ENCODE measurements at regions not wholly inside any gene's neighbourhood (a gene's known extent, or its start where the extent isn't known, plus 50 kb on each side); places are given as distances from the start of the nearest gene placed in this dataset.

- H3K79me2 ChIP-seq (ENCODE audit: low read depth): no peaks in the 10 kb centered on the region
- no peak for TF ChIP-seq EZH2 (IDR thresholded peaks at IDR 0.05; ENCODE audit: low read depth)
- TF ChIP-seq, protein P1, sequence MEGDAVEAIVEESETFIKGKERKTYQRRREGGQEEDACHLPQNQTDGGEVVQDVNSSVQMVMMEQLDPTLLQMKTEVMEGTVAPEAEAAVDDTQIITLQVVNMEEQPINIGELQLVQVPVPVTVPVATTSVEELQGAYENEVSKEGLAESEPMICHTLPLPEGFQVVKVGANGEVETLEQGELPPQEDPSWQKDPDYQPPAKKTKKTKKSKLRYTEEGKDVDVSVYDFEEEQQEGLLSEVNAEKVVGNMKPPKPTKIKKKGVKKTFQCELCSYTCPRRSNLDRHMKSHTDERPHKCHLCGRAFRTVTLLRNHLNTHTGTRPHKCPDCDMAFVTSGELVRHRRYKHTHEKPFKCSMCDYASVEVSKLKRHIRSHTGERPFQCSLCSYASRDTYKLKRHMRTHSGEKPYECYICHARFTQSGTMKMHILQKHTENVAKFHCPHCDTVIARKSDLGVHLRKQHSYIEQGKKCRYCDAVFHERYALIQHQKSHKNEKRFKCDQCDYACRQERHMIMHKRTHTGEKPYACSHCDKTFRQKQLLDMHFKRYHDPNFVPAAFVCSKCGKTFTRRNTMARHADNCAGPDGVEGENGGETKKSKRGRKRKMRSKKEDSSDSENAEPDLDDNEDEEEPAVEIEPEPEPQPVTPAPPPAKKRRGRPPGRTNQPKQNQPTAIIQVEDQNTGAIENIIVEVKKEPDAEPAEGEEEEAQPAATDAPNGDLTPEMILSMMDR (conservative IDR thresholded peaks at IDR 0.05): no peak
- no peaks in the 10 kb centered on the region for H3K9me3 ChIP-seq (ENCODE audit: insufficient read depth, low read depth)
- H3K9me2 ChIP-seq (ENCODE audit: insufficient read depth): no peaks in the 10 kb centered on the region
- intact Hi-C loops (cut with micrococcal nuclease; ENCODE audit: unreplicated experiment): no loop called here
- H3K27ac ChIP-seq: no peak overlapping the region
- no peak for DNase-seq
- CTCF ChIA-PET: no interaction called here
- no peaks in the 10 kb centered on the region for H3K4me1 ChIP-seq (replicated peaks; ENCODE audit: insufficient read depth)
- H3K4me3 ChIP-seq: no peak overlapping the region
- BruUV-seq (replicated peaks): no TSS peak
- H3K36me3 ChIP-seq (ENCODE audit: low read depth): no peaks in the 10 kb centered on the region
- POLR2A ChIA-PET (ENCODE audit: unreplicated experiment): no interaction called here
- no peaks in the 10 kb centered on the region for H3K27me3 ChIP-seq (ENCODE audit: insufficient read depth, low read depth)
- no peak overlapping the region for H3K4me2 ChIP-seq
- no peaks in the 10 kb centered on the region for H3F3A ChIP-seq (ENCODE audit: insufficient read depth, low read depth)
- no peaks in the 10 kb centered on the region for H4K20me1 ChIP-seq (ENCODE audit: insufficient read depth)
- H2AFZ ChIP-seq: no peak overlapping the region
Measured at GRCh38 chr11:23429569-23429968, 569.3 kb upstream of the CCDC179 start.

DNA sequence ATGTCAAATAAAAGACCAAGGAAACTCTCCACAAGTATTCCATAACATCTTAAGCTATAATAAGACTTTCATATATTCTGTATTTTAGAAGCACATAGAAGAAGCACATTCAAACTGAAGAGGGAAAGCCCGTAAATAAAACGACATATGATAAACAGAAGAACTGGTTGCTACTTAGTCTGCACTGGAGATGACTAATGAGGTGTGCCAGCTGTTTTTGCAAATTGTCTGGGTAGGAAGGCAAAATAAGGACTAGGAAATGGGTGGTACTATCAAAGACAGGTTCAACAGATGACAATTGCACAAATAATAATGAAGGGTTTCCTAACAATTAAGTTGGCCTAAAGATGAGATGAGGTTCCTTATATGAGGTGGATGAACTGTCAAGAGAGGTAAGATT, 593.2 kb upstream of the CCDC179 start:
- no peak for DNase-seq
- ChIA-PET CTCF (no interaction called here), POLR2A (ENCODE audit: unreplicated experiment) (no interaction called here)
- H3K4me1 ChIP-seq (replicated peaks; ENCODE audit: insufficient read depth): no peaks in the 10 kb centered on the region
- BruUV-seq (replicated peaks): no TSS peak
- TF ChIP-seq, protein P1 (conservative IDR thresholded peaks at IDR 0.05): no peak
- TF ChIP-seq EZH2 (IDR thresholded peaks at IDR 0.05; ENCODE audit: low read depth): no peak
- intact Hi-C loops (cut with micrococcal nuclease; ENCODE audit: unreplicated experiment): no loop called here
- no peaks in the 10 kb centered on the region for H3K9me3 ChIP-seq (ENCODE audit: insufficient read depth, low read depth)
- no peaks in the 10 kb centered on the region for H3K9me2 ChIP-seq (ENCODE audit: insufficient read depth)
- no peaks in the 10 kb centered on the region for H3K27me3 ChIP-seq (ENCODE audit: insufficient read depth, low read depth)
- no peak overlapping the region for H3K4me3 ChIP-seq
- H3K36me3 ChIP-seq (ENCODE audit: low read depth): no peaks in the 10 kb centered on the region
- H3K4me2 ChIP-seq: no peak overlapping the region
- H2AFZ ChIP-seq: no peak overlapping the region
- H4K20me1 ChIP-seq (ENCODE audit: insufficient read depth): no peaks in the 10 kb centered on the region
- H3K27ac ChIP-seq: no peak overlapping the region
- H3F3A ChIP-seq (ENCODE audit: insufficient read depth, low read depth): no peaks in the 10 kb centered on the region
- H3K79me2 ChIP-seq (ENCODE audit: low read depth): no peaks in the 10 kb centered on the region

GRCh38 chr11:23455321-23455891, 595.1 kb upstream of the CCDC179 start:
- Histone ChIP-seq H3K27ac (no peak overlapping the region), H3K79me2 (ENCODE audit: low read depth) (no peaks in the 10 kb centered on the region), H2AFZ (no peak overlapping the region), H3K4me3 (no peak overlapping the region), H3K9me2 (ENCODE audit: insufficient read depth) (no peaks in the 10 kb centered on the region), H3K4me1 (replicated peaks; ENCODE audit: insufficient read depth) (no peaks in the 10 kb centered on the region), H3K27me3 (ENCODE audit: insufficient read depth, low read depth) (no peaks in the 10 kb centered on the region), H3F3A (ENCODE audit: insufficient read depth, low read depth) (no peaks in the 10 kb centered on the region), H3K4me2 (no peak overlapping the region), H3K36me3 (ENCODE audit: low read depth) (no peaks in the 10 kb centered on the region), H4K20me1 (ENCODE audit: insufficient read depth) (no peaks in the 10 kb centered on the region), H3K9me3 (ENCODE audit: insufficient read depth, low read depth) (no peaks in the 10 kb centered on the region)
- no TSS peak for BruUV-seq (replicated peaks)
- no peak for TF ChIP-seq EZH2 (IDR thresholded peaks at IDR 0.05; ENCODE audit: low read depth)
- TF ChIP-seq, protein P1 (conservative IDR thresholded peaks at IDR 0.05): no peak
- DNase-seq: no peak
- CTCF ChIA-PET: no interaction called here
- intact Hi-C loops (cut with micrococcal nuclease; ENCODE audit: unreplicated experiment): no loop called here
- POLR2A ChIA-PET (ENCODE audit: unreplicated experiment): no interaction called here

Measured in PC-9 (cell line).